ENCODE measurements at regions not wholly inside any gene's neighbourhood (a gene's known extent, or its start where the extent isn't known, plus 50 kb on each side); places are given as distances from the start of the nearest gene placed in this dataset.

DNA sequence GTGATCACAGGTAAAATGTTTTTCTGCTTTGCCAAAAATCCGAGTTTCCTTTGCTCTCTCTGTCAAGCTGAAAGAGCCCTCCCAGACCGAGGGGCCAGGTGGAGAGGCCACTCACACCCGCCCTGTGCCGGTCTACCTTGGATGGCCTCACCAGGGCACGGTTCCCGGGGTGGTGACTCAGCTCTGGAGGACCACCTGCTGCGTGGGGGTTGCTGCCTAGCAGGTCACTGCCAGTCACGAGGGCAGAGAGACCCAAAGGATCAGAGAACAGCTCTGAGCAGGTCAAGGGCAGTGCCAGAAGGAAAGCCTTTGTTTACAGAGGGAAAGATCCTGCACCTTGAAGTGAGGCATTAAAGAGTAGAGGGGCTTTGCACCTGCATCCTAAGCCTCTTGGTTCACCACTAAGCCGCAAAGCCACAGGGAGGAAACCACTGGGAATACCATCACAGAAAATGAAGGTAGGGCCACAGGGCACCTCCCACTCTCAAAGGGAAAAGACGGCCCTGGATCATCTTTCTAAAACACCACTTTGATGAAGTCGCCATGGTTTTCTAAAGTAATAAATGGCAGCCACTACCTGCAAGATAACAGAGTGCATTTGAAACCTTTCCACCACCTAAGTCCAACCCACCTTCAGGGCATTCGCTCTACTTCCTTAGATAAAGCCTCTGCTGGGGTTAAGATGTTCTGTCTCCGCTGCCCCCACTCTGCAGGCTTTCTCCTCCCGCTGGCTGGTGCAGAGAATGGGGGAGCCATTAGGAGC, 160.3 kb upstream of the KLF14 start:
- DNase-seq (ENCODE audit: low read depth, low spot score) = no peak
- peak overlapping the region; percentile 100 for H3K27ac ChIP-seq

DNA sequence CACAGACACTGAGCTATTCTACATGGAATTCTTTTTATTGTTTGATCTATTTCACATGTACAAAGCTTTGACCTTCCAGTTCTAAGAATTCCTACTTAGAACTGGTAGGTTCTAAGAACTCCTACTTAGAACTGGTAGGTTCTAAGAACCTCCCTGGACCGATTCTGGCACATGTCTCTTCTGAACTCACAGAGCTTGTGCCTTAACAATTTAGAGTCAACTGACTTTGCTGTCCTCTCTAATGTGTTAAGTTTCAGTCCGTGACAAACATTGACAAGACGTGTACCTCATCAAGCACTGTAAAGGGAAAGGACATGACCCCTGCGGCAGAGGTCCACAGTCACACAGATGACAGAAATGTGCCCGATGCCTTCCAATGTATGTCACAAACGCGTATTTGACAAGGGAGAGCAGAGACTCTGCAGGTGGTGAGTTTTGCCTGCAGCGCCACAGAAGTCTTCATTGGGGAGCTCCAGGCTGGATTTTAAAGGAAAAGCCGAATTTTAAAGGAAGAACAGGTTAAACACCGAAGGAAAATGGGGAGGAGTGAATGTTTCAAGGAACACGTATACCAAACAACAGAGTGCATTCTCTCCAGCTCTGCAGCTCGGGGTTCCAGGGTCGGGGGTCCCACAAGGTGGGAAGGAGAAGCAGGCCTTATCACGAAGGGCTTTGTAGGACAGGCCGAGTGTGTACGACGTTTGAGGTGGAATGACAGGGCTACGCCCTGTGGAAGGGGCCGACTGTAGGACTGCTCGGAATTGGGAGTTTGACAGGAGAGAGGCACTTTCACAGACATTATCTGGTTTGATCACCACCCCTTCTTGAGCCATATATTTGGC, 161.1 kb upstream of the KLF14 start:
- H3K27ac ChIP-seq = peak overlapping the region; percentile 100
- no peak for DNase-seq (ENCODE audit: low read depth, low spot score)

DNA sequence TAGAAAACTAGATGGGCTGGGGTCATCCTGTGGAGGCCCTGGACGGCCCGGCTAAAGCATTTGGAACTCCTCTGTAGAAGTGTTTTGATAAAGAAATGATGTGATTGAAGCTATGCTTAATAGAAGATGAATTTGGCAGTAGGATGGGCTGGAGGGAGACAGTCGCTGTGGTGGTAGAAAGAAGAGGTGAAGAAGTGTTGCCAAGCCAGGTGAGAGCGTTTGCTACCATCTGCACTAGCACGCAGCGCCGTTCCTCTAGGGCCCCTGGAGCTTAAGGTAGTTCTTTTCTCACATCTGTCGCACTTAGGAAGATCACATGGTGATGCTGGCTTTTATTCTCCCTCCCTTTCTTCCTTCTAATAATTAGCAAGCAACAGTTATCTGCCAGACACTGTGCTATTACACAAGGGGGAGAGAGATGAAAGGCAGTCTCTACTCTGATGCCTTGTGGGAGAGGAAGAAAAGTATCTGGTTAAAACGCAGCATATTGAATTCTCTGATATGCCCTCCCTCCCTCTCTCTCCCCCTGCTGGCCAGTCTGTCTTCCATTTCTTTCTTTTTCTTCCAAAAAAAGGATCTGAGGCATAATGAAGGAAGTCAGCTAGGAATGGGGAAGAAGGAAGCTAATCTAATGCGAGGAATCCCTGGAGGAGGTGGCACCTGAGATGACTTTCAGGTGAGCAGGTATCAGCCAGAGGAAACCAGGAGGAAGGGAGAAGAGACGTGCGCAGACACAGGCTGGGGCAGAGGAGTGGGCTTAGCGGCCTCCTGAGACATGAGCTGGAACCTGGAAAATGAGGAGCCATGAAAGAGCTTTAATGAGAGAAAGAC, 162.3 kb upstream of the KLF14 start:
- peak overlapping the region; percentile 100 for H3K27ac ChIP-seq
- DNase-seq (ENCODE audit: low read depth, low spot score) = no peak

DNA sequence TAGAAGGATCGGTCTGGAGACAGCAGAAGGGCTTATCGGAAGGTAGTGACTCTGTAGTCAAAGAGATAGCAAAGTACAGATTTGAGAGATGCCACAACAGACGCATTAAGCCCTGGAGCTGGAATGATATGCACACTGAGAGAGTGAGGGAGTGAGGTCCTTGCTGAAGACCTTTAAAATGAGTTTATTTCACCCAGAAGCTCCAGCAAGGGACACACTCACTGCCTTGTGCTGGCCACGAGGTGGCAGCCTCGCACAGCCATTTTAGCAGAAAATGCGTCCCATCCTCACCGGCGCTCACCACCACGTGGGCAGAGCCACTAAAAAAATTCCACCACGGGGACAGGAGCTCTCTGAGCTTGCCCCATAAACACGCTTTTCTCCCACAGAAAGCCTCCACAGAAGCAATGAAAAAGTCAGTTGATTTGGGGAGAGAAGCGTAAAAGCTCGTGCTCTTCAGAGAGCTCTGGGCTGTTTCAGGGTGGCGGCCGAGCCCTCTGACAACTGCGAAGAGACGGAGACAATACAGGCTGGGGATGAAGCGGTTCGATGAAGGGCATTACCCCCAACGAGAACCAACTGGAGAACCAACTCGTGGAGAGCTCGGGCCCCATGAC, 163.0 kb upstream of the KLF14 start:
- peak overlapping the region; percentile 100 for H3K27ac ChIP-seq
- no peak for DNase-seq (ENCODE audit: low read depth, low spot score)

DNA sequence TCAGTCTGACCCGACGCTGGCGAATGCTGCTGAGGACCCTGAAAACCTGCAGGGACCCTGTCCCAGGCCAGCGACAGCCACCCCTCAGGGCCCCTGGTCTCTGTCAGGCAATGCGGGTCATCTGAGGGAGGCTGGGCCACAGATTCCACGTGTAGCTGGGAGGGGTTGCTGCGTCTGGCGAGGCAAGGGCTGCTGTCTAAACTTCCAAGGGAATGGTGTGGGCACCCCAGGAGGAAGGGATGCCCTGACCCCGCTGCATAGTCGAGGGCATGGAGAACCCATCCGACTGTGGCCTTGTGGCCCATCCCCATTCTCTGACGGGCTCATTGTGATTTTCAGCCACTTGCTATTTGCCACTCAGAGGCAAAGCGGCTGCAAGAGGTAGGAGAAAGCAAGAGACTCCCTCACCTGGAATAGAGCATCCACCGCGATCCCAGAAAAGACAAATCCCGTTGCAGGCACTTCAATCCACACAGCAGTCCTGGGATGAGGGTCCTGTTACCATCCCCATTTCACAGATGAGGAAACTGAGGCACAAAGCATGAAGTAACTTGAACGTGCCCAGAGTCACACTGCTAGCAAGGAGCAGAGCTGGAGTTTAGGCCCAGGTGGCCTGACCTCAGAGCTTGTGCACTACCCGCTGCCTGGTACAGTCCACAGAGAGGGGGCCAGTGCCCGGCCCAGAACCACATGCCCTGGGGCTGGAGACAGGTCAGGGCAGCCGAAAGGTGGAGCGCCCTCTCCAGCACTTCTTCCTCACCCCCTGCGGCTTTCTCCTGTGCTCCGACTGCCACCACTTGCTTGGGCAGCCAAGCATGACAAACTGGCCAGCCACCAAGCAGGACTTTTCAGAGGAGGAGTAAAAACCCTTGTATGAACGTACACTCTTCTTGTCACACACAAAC, 163.8 kb upstream of the KLF14 start:
- peak overlapping the region; percentile 100 for H3K27ac ChIP-seq
- no peak for DNase-seq (ENCODE audit: low read depth, low spot score)

DNA sequence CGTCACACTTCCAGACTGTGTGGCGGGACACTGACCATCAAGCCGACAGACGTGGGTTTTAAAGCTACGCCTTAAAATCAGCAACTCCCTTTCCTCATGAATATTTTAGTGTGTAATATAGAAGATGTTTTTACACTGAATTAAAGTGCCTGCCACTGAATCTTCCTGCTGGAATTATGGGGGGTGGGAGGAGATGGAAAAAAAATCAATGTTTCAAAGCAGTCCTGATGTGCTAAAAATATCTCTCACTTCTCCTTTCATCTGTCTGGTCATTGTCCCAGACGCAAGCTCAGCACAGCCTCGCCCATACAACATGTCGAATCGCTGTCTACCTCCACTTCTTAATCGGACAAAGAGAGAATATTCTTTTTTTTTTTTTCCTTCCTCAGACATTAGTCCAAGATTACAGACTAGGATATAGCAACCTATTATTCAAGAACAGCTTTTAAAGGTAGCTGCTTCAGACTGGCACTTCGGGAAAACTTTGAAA, 165.1 kb upstream of the KLF14 start:
- DNase-seq (ENCODE audit: low read depth, low spot score) = no peak
- H3K27ac ChIP-seq = peak overlapping the region; percentile 100

DNA sequence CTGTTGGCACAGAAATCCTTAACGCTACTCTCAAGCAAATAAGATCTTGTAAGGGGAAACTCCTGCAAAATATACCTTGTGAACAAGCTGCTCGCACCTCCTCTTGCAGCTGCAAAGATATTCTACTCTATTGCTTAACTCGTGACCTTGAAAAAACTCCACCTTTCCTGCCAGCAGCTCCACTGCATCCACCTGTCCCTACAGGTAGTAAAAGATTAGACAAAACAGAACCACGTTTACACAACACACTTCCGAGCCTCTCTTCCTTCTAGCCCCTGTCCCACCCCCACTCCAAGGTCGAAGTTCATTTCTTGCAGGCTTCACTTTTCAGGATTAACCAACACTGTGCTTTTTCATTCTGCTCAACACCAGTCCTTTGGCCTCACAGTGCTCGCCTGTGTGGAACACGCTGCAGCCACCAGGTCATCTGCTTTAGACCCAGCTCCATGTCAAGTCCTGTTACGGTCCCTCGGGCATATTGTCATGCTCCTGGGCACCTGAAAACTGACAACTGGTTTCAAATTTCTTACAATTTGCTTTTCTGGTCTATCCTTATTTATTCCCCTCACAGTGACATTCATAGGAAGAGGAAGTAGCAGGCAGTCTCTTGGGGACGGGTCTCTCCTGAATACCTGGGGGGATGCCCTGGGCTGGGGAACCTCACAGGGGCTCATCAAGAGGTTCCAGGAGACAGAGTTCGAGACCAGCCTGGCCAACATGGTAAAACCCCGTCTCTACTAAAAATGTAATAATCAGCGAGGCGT, 165.8 kb upstream of the KLF14 start:
- no peak for DNase-seq (ENCODE audit: low read depth, low spot score)
- peak overlapping the region; percentile 100 for H3K27ac ChIP-seq

DNA sequence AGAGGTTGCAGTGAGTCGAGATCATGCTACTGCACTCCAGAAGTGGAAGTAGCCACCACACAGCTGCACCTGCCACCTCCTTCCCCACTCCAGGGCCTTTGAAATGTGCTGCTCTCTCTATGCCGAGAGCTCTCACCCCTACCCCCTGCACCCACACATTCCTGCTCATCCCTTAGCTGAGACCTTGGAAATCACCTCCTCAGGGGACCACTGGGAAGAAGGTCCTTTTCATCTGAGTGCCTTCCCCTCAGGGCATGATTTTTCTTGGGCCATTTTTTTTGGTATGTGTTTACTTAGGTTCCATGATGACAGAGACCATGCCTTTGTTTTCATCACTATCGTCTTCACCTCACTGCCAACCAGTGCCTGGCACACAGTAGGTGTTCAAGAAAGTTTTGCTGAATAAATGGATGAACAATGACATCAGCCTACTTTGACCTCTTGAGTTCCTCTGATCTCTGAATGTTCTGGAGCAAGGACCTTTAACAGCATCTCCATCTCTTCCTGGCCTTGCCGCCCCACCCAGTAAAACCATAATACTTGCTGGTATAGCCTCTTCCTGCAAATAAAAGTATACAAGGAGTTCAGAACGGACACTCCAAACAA, 166.6 kb upstream of the KLF14 start:
- peak overlapping the region; percentile 100 for H3K27ac ChIP-seq
- no peak for DNase-seq (ENCODE audit: low read depth, low spot score)

DNA sequence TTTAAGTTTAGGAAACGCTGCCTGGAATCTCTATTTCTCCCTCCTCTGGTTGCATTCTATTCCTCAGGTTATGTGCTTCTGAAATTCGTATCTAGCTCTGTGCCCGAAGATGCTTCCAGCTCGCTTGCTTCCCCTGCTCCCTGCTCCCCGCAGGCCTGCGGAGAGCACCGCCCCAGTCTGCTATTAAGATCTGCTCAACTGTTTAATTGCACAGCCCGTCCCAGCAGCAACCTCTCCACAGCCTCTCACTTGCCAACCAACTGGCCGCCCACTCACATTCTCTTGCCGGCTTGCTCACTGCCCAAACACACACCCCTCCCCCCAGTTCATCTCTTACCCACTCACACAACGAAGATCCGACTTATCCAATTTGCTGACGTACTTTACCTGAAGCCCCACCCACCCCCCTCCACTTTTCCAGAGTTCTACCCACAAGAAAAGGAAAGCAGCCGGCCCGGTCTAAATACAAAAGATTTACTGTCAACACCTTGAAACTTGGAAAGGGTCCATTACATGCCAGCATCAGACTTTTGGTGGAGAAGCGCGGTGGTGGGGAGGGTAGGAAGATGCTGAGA, 167.3 kb upstream of the KLF14 start:
- peak; percentile 88 for DNase-seq (ENCODE audit: low read depth, low spot score)
- H3K27ac ChIP-seq = peak overlapping the region; percentile 100

DNA sequence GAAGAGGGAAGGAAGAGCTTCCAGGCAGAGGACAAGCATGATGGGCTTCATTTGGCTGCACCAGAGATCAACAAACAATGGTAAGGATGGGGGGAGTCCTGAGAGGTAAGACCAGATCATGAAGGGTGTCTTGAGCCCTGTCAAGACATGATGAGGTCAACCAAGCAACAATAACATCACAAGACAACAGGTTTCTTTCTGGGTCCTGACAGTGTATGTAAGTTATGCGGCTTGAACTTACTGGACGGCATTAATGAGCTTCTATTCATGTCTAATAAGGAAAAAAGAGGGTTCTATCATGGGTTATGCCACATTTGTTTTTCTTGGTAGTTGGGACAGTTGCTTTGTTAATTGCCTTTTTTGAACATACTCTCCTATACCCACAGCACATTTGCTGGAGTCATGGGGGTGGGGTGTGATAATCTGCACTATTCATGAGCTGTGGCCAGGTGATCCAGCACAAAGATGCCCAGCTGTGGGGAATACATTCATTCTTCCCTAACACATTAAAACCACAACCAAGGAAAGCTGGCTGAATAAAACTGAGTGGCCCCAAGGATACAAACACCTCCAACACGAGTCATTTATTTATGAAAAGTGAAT, 168.8 kb upstream of the KLF14 start:
- no peak for DNase-seq (ENCODE audit: low read depth, low spot score)
- H3K27ac ChIP-seq = peak overlapping the region; percentile 100

DNA sequence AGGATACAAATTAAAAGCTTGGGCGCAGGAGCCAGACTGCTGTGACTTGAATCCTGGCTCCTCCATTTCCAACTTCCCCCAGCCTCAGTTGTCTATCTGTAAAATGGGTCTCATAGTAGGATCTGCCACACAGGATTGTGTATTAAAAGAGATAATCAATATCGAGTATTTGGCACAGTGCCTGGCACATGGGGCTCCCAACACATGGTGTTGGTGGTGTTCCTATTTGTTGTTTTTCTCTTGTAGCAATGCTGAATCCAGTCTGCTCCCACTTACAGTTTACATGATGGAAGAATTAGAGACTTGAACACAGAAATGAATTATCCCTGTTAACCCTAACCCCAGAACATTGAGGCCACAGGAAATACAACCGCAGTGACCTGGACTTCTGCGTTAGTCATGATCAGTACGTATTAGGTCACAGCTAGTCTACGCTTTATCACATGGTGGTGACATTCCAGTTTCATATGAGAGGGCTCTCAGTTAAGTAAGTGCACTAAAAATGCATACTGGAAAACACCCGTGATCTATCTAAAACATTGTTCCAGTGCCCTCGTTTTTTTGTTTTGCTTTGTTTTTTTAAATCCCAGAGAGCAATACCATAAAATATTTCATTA, 169.5 kb upstream of the KLF14 start:
- peak; percentile 88 for DNase-seq (ENCODE audit: low read depth, low spot score)

DNA sequence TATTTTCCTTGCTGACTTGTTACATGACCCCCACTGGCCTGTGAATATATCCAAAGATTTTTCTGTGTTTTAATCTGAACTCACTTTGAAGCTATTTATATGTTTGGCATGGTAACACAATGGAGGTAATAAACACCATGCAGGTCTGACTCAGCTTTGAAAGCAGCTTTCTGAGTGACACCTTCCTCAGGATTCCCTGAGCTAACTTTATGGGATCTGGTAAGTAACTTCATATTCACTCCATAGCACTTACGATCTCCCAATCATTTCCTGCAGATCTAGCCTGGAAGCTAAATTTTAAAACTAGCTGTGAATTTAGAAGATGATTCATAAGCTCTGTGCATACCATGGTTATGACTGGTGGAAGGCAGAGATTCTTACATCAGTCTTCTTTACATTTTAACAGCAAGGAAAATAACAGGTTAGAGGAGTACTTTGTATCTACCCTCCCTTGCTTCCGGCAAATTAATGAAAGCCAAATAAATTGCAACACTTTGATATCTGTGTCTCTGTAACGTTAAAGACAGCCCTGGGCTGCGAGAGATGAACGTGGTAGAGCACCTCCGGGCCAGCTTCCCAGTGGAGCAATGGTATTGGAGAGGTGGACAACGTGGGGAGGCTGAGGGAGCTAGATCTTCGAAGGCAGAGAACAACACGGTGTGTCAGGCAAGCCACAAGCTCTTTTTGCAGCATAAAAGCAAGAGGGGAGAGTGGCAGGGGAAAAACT, 170.2 kb upstream of the KLF14 start:
- peak; percentile 91 for DNase-seq (ENCODE audit: low read depth, low spot score)
- peak overlapping the region; percentile 100 for H3K27ac ChIP-seq

More for the DNA sequence above, 169.5 kb upstream of the KLF14 start:
- H3K27ac ChIP-seq = peak overlapping the region; percentile 100

DNA sequence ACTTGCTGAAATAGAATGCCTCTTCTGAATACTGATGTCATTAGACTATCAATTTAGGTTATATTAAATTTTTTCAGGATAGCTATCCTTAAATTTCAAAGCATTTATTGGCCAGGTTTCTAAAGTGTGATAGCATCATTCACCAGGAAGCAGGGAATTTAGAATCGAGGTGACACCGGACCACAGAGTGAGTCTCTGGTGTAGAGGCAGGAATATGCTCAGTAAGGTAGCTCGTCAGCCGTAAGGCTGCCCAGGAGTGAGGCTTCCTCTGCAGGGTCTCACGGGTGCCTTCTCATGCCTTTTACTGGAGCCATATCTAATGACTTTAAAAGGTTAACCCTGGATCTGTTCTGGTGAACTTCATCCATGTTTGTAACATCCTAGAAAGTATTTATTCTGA, 170.8 kb upstream of the KLF14 start:
- DNase-seq (ENCODE audit: low read depth, low spot score) = no peak
- peak overlapping the region; percentile 100 for H3K27ac ChIP-seq

DNA sequence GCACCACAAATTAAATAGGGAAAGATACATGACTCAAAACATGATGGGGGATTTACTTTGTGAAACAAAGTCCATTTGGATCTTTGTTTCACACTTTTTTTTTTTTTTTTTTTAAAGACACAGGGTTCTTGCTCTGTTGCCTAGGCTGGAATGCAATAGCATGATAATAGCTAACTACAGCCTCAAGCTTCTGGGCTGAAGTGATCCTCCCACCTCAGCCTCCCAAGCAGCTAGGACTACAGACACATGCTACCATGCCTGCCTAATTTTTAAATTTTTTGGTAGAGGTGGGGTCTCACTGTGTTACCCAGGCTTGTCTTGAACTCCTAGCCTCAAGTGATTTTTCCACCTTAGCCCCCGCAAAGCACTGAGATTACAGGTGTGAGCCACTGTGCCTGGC, 172.6 kb upstream of the KLF14 start:
- no peak for DNase-seq (ENCODE audit: low read depth, low spot score)
- H3K27ac ChIP-seq = peak overlapping the region; percentile 100

DNA sequence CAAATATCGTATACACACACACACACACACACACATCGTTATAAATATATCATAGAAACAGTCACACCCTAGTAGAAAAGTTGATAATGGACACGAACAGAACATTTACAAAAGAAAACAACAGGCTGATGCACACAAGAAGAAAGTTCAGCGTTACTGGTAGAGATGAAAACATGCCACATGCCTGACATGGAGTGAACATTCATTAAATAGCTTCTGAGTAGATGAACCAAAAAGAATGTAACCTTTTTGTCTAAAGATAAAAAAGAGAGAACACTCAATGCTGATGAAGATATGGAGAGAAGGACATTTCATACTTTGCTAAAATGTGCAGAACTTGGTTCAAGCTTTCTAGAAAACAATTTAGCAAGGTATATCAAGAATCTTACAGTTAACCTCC, 173.4 kb upstream of the KLF14 start:
- DNase-seq (ENCODE audit: low read depth, low spot score) = no peak
- H3K27ac ChIP-seq = peak overlapping the region; percentile 100

Data from epithelial cell of prostate (primary cell).